ENCODE measurements at regions not wholly inside any gene's neighbourhood (a gene's known extent, or its start where the extent isn't known, plus 50 kb on each side); places are given as distances from the start of the nearest gene placed in this dataset.

DNA sequence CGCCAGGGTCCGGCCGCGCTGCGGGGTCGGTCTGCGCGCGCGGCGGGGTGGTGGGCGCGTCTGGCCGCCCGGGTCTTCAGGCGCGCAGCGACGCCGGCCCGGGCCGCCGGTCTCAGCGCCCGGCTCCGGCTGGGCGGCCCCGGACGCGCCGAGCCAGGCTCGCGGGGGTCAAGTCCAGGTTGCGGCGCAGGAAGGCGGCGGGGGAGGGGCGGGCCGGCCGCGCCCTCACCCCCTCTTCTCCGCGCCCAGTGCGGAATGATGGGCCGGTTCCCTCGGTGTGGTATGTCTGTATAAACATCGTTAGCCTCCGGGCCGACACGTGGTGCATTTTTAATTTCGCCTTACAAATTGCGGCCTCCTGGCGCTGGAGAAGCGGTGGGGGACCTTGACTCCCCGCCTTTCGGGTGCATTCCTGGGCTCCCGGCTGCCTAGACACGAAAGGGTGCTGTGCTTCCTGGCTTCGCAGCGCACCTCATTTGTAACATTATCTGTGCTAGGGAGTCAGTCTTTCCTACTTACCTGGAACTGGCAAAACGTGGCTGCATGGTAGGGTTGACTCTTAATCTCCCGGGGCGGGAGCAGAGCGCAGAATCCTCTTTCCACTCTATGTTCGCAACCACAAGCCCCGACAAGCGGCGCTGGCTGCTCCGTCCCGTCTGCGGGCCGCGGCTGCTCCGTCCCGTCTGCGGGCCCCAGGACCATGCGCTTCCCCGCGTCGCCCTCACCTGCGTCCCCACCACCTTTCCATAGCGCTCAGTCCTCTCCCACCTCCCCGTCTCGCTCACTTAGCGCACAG lies 69.0 kb downstream of the CTAGE1 start:
- TF ChIP-seq EP300 (IDR thresholded peaks at IDR 0.05; ENCODE audit: low read depth) (no peak), POLR2A (IDR thresholded peaks at IDR 0.05) (no peak), POLR2AphosphoS5 (IDR thresholded peaks at IDR 0.05) (peak in 1 of 3 donors; percentile 57)
- TF ChIP-seq, protein P1, sequence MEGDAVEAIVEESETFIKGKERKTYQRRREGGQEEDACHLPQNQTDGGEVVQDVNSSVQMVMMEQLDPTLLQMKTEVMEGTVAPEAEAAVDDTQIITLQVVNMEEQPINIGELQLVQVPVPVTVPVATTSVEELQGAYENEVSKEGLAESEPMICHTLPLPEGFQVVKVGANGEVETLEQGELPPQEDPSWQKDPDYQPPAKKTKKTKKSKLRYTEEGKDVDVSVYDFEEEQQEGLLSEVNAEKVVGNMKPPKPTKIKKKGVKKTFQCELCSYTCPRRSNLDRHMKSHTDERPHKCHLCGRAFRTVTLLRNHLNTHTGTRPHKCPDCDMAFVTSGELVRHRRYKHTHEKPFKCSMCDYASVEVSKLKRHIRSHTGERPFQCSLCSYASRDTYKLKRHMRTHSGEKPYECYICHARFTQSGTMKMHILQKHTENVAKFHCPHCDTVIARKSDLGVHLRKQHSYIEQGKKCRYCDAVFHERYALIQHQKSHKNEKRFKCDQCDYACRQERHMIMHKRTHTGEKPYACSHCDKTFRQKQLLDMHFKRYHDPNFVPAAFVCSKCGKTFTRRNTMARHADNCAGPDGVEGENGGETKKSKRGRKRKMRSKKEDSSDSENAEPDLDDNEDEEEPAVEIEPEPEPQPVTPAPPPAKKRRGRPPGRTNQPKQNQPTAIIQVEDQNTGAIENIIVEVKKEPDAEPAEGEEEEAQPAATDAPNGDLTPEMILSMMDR (IDR thresholded peaks at IDR 0.05) = no peak

Data from transverse colon (tissue), 4 donors.